GM21528 (cell line): ENCODE measurements at regions not wholly inside any gene's neighbourhood (a gene's known extent, or its start where the extent isn't known, plus 50 kb on each side); places are given as distances from the start of the nearest gene placed in this dataset.
"Not testable (repeated sequence)": the region's sequence is repeated elsewhere in the genome, so short reads cannot be mapped to it uniquely, and the experiment has no call there.

Experiments used
- ATAC-seq: cut with Tn5 transposase; IDR thresholded peaks from one replicate; pipeline ENCODE4 v1.9.1; 2021; ENCODE audit warnings: mild to moderate bottlenecking, moderate library complexity; ENCODE audit not compliant: unreplicated experiment, low FRiP score

- ATAC-seq, result no peak
These were observed 79.6 kb downstream of the RSPH3 start for GRCh38 chr6:158920311-158920905.

GRCh38 chr6:158919865-158920264 is 80.1 kb downstream of the RSPH3 start:
- no peak for ATAC-seq

GRCh38 chr6:158916617-158917016 is 83.4 kb downstream of the RSPH3 start:
- ATAC-seq, result no peak

GRCh38 chr6:158914923-158915322 is 85.1 kb downstream of the RSPH3 start:
- ATAC-seq, result no peak

GRCh38 chr6:158913580-158913979 is 86.4 kb downstream of the RSPH3 start:
- no peak for ATAC-seq

- no peak for ATAC-seq
These were observed 87.3 kb downstream of the RSPH3 start for GRCh38 chr6:158912655-158913054.

- no peak for ATAC-seq
These were observed 88.1 kb downstream of the RSPH3 start for GRCh38 chr6:158911746-158912480.

GRCh38 chr6:158910484-158911440 is 89.2 kb downstream of the RSPH3 start:
- no peak for ATAC-seq

- no peak for ATAC-seq
These were observed 90.1 kb downstream of the RSPH3 start for GRCh38 chr6:158909938-158910337.

GRCh38 chr6:158908606-158909005 is 89.4 kb upstream of the EZR start:
- no peak for ATAC-seq

GRCh38 chr6:158907931-158908330 is 88.8 kb upstream of the EZR start:
- ATAC-seq, result no peak

- ATAC-seq, result no peak
These were observed 87.8 kb upstream of the EZR start for GRCh38 chr6:158906926-158907325.

GRCh38 chr6:158905277-158905676 is 86.1 kb upstream of the EZR start:
- no peak for ATAC-seq

- ATAC-seq, result no peak
These were observed 84.6 kb upstream of the EZR start for GRCh38 chr6:158903801-158904200.

GRCh38 chr6:158900663-158901312 is 81.6 kb upstream of the EZR start:
- ATAC-seq, result no peak

- no peak for ATAC-seq
These were observed 78.1 kb upstream of the EZR start for GRCh38 chr6:158897236-158897635.

GRCh38 chr6:158895661-158896060 is 76.5 kb upstream of the EZR start:
- ATAC-seq, result no peak

GRCh38 chr6:158894193-158894592 is 75.0 kb upstream of the EZR start:
- ATAC-seq, result no peak

- ATAC-seq, result no peak
These were observed 73.1 kb upstream of the EZR start for GRCh38 chr6:158892266-158892665.

- not testable (repeated sequence) for ATAC-seq
These were observed 72.4 kb upstream of the EZR start for GRCh38 chr6:158891560-158891959.

- ATAC-seq, result not testable (repeated sequence)
These were observed 69.0 kb upstream of the EZR start for GRCh38 chr6:158888171-158888570.
